ENCODE measurements at regions not wholly inside any gene's neighbourhood (a gene's known extent, or its start where the extent isn't known, plus 50 kb on each side); places are given as distances from the start of the nearest gene placed in this dataset.

DNA sequence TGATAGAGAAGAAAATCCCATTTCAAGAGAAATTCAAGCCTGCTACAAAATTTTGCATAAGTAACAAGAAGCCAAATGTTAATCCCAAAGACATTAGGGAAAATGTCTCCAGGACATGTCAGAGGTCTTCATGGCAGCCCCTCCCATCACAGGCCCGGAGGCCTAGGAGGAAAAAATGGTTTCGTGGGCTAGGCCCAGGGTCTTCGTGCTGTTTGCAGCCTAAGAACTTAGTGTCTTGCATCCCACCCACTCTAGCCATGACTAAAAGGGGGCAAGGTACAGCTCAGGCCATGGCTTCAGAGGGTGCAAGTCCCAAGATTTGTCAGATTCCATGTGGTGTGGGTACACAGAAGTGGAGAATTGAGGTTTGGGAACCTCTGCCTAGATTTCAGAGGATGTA, 57.8 kb upstream of the TAPT1 start:
- no peak overlapping the region for H3K9ac ChIP-seq (replicated peaks in 1 of 4; ENCODE audit: extremely low read depth in 1 of 4, low read depth in 3 of 4, low read length in 3 of 4)
- ChIA-PET CTCF (ENCODE audit: partially characterized antibody) (no interaction called here), POLR2A (ENCODE audit: partially characterized antibody) (interaction anchor here (0.6 to 1.0 kb wide), 2 partner anchors 10 to 577 kb away, joined by 3 read pairs; no protein-coding TSS in a partner anchor)
- no peak for TF ChIP-seq KDM4A (IDR thresholded peaks at IDR 0.05; ENCODE audit: low read depth, low read length, severe bottlenecking)
- TF ChIP-seq NRF1 (IDR thresholded peaks at IDR 0.05; ENCODE audit: low read depth, low read length): no peak
- TF ChIP-seq CBX5 (IDR thresholded peaks at IDR 0.05; ENCODE audit: low read depth, low read length): no peak
- TF ChIP-seq TCF12 (IDR thresholded peaks at IDR 0.05; ENCODE audit: low read depth, low read length): no peak
- TF ChIP-seq ASH2L (IDR thresholded peaks at IDR 0.05; ENCODE audit: low read length): no peak
- no peak for TF ChIP-seq RAD21 (IDR thresholded peaks at IDR 0.05 in 1 of 2, conservative IDR thresholded peaks at IDR 0.05 in 1 of 2; ENCODE audit: low read depth in 2 of 2, low read length in 2 of 2)
- TF ChIP-seq KDM1A (IDR thresholded peaks at IDR 0.05; ENCODE audit: borderline replicate concordance, low read length): no peak
- no peak for TF ChIP-seq SIN3A (conservative IDR thresholded peaks at IDR 0.05 in 1 of 2, IDR thresholded peaks at IDR 0.05 in 1 of 2; ENCODE audit: low read depth in 1 of 2, low read length in 2 of 2)
- TF ChIP-seq, protein P1, sequence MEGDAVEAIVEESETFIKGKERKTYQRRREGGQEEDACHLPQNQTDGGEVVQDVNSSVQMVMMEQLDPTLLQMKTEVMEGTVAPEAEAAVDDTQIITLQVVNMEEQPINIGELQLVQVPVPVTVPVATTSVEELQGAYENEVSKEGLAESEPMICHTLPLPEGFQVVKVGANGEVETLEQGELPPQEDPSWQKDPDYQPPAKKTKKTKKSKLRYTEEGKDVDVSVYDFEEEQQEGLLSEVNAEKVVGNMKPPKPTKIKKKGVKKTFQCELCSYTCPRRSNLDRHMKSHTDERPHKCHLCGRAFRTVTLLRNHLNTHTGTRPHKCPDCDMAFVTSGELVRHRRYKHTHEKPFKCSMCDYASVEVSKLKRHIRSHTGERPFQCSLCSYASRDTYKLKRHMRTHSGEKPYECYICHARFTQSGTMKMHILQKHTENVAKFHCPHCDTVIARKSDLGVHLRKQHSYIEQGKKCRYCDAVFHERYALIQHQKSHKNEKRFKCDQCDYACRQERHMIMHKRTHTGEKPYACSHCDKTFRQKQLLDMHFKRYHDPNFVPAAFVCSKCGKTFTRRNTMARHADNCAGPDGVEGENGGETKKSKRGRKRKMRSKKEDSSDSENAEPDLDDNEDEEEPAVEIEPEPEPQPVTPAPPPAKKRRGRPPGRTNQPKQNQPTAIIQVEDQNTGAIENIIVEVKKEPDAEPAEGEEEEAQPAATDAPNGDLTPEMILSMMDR (IDR thresholded peaks at IDR 0.05; ENCODE audit: control extremely low read depth in 1 of 3, insufficient read depth in 1 of 3, low read depth in 1 of 3, low read length in 3 of 3): no peak
- TF ChIP-seq CHD2 (IDR thresholded peaks at IDR 0.05; ENCODE audit: low read length): no peak
- TF ChIP-seq SIRT6 (IDR thresholded peaks at IDR 0.05; ENCODE audit: low read length): no peak
- H3K4ac ChIP-seq (replicated peaks; ENCODE audit: insufficient read length, low read depth, low read length): no peak overlapping the region
- H3K36me3 ChIP-seq (ENCODE audit: control insufficient read depth in 2 of 4, insufficient read depth in 4 of 4, low read length in 3 of 4): no peaks in the 10 kb centered on the region
- H3K18ac ChIP-seq (ENCODE audit: extremely low read depth, low read length): no peak overlapping the region
- FAIRE-seq (no peak), DNase-seq (ENCODE audit: low read depth in 1 of 2, low spot score in 2 of 2) (no peak)
- no peak overlapping the region for H2BK5ac ChIP-seq (ENCODE audit: low read depth, low read length)
- no peak overlapping the region for H2AFZ ChIP-seq (ENCODE audit: low read length)
- H4K5ac ChIP-seq (ENCODE audit: insufficient read length, low read depth, low read length): no peak overlapping the region
- no peak overlapping the region for H2AK5ac ChIP-seq (ENCODE audit: low read depth, low read length)
- H3K27ac ChIP-seq (ENCODE audit: low read depth, low read length): no peak overlapping the region
- H2BK120ac ChIP-seq (replicated peaks; ENCODE audit: low read depth, low read length): no peak overlapping the region
- H3K56ac ChIP-seq (replicated peaks; ENCODE audit: insufficient read length, low read depth, low read length): no peak overlapping the region
- H3K4me2 ChIP-seq (ENCODE audit: insufficient read depth in 1 of 2, low read depth in 2 of 2, low read length in 2 of 2): no peak overlapping the region
- no peak overlapping the region for H3K14ac ChIP-seq (ENCODE audit: insufficient read length)
- H4K20me1 ChIP-seq (replicated peaks in 1 of 2; ENCODE audit: control insufficient read depth in 1 of 2, insufficient read depth in 2 of 2, low read length in 2 of 2): no peaks in the 10 kb centered on the region
- H4K8ac ChIP-seq (ENCODE audit: extremely low read depth, insufficient read depth, low read length): no peak overlapping the region
- no peaks in the 10 kb centered on the region for H3K4me1 ChIP-seq (replicated peaks in 1 of 4; ENCODE audit: control insufficient read depth in 3 of 4, insufficient read depth in 4 of 4, low read length in 3 of 4)
- H3K79me1 ChIP-seq (ENCODE audit: low read depth, low read length): no peaks in the 10 kb centered on the region
- H3K23me2 ChIP-seq (ENCODE audit: low read depth, low read length): no peaks in the 10 kb centered on the region
- H2BK20ac ChIP-seq (ENCODE audit: low read length): no peak overlapping the region
- 75% methylated on average over 3 of the region's 3 CpGs; no CpG with 5 or more reads in 1 of the 2 experiments for WGBS, 2 experiments (ENCODE audit: extremely low coverage in 1 of 2, insufficient coverage in 1 of 2, insufficient read length in 1 of 2, insufficient replicate concordance in 2 of 2, low coverage in 1 of 2, low lambda C conversion rate in 2 of 2, missing lambda C conversion rate in 1 of 2)
- H3K4me3 ChIP-seq (ENCODE audit: extremely low read depth in 1 of 4, insufficient read depth in 2 of 4, low read depth in 3 of 4, low read length in 4 of 4): no peak overlapping the region
- no peak overlapping the region for H3K23ac ChIP-seq (ENCODE audit: insufficient read length)
- H3K79me2 ChIP-seq (ENCODE audit: control insufficient read depth in 1 of 2, insufficient read depth in 2 of 2, low read length in 2 of 2): no peaks in the 10 kb centered on the region
- H2BK15ac ChIP-seq (ENCODE audit: low read length): no peak overlapping the region
- H2BK12ac ChIP-seq (ENCODE audit: low read depth, low read length): no peak overlapping the region
- H4K91ac ChIP-seq (replicated peaks; ENCODE audit: insufficient read length, low read length): no peak overlapping the region
- H3K27me3 ChIP-seq (replicated peaks in 1 of 4; ENCODE audit: control insufficient read depth in 3 of 4, extremely low read depth in 1 of 4, insufficient read depth in 3 of 4, low read length in 3 of 4): no peaks in the 10 kb centered on the region
- peaks cover 23 to 30% of the 10 kb centered on the region in 2 experiments for H3K9me3 ChIP-seq (ENCODE audit: insufficient read depth in 2 of 2, low read depth in 1 of 2, low read length in 1 of 2)
